ENCODE measurements at regions not wholly inside any gene's neighbourhood (a gene's known extent, or its start where the extent isn't known, plus 50 kb on each side); places are given as distances from the start of the nearest gene placed in this dataset.

- TF ChIP-seq POLR2AphosphoS5 (IDR thresholded peaks at IDR 0.05) (no peak), CTCF (IDR thresholded peaks at IDR 0.05) (no peak), EP300 (IDR thresholded peaks at IDR 0.05; ENCODE audit: low read depth) (no peak)
- in situ Hi-C loops (cut with MboI; ENCODE audit: low pct_ligation_motif_present in 1 of 4, low pct_unique_long_range_greater_than_20kb in 1 of 4, low sequenced_read_pairs in 3 of 4) = loop anchor here in 1 of 4 donors (25.0 kb wide), 1 partner anchor 112 kb away; no protein-coding TSS in a partner anchor
Observed at GRCh38 chr10:4174197-4174596, 389.2 kb upstream of the KLF6 start.

GRCh38 chr10:4170633-4171314 is 385.8 kb upstream of the KLF6 start:
- Histone ChIP-seq H3K4me3 (no peak overlapping the region), H3K27me3 (no peaks in the 10 kb centered on the region), H3K4me1 (no peaks in the 10 kb centered on the region), H3K27ac (no peak overlapping the region), H3K36me3 (no peaks in the 10 kb centered on the region), H3K9me3 (peaks cover 0 to 6% of the 10 kb centered on the region in 2 donors)
- in situ Hi-C loops (cut with MboI; ENCODE audit: low pct_ligation_motif_present in 1 of 4, low pct_unique_long_range_greater_than_20kb in 1 of 4, low sequenced_read_pairs in 3 of 4) (loop anchor here in 1 of 4 donors (25.0 kb wide), 1 partner anchor 108 kb away; no protein-coding TSS in a partner anchor), intact Hi-C loops (cut with DNase I; ENCODE audit: low total_unique reads) (no loop called here)
- WGBS, 2 donors (ENCODE audit: low coverage in 1 of 2) = 78 to 88% methylated on average over 2 to 6 of the region's 6 CpGs
- TF ChIP-seq POLR2AphosphoS5 (IDR thresholded peaks at IDR 0.05) (no peak), CTCF (IDR thresholded peaks at IDR 0.05) (no peak), POLR2A (IDR thresholded peaks at IDR 0.05) (no peak), EP300 (IDR thresholded peaks at IDR 0.05; ENCODE audit: low read depth) (no peak)
- DNase-seq = no peak

More at GRCh38 chr10:4174197-4174596, 389.2 kb upstream of the KLF6 start:
- Histone ChIP-seq H3K9me3 (peaks cover 0 to 6% of the 10 kb centered on the region in 2 donors), H3K27ac (no peak overlapping the region), H3K36me3 (no peaks in the 10 kb centered on the region), H3K4me3 (no peak overlapping the region), H3K4me1 (no peaks in the 10 kb centered on the region), H3K27me3 (no peaks in the 10 kb centered on the region)
- DNase-seq = no peak
- WGBS, 2 donors (ENCODE audit: low coverage in 1 of 2) = 94 to 99% methylated on average over 8 to 9 of the region's 9 CpGs
- intact Hi-C loops (cut with DNase I; ENCODE audit: low total_unique reads) = no loop called here

GRCh38 chr10:4170181-4170580 is 385.2 kb upstream of the KLF6 start:
- DNase-seq = no peak
- in situ Hi-C loops (cut with MboI; ENCODE audit: low pct_ligation_motif_present in 1 of 4, low pct_unique_long_range_greater_than_20kb in 1 of 4, low sequenced_read_pairs in 3 of 4) = loop anchor here in 1 of 4 donors (25.0 kb wide), 1 partner anchor 108 kb away; no protein-coding TSS in a partner anchor
- 84 to 88% methylated on average over 2 of the region's 2 CpGs for WGBS, 2 donors (ENCODE audit: low coverage in 1 of 2)
- Histone ChIP-seq H3K9me3 (peaks cover 0 to 6% of the 10 kb centered on the region in 2 donors), H3K4me1 (no peaks in the 10 kb centered on the region), H3K27me3 (no peaks in the 10 kb centered on the region), H3K4me3 (no peak overlapping the region), H3K36me3 (no peaks in the 10 kb centered on the region), H3K27ac (no peak overlapping the region)
- intact Hi-C loops (cut with DNase I; ENCODE audit: low total_unique reads) = no loop called here
- TF ChIP-seq EP300 (IDR thresholded peaks at IDR 0.05; ENCODE audit: low read depth) = no peak
- TF ChIP-seq CTCF (IDR thresholded peaks at IDR 0.05) = no peak
- TF ChIP-seq POLR2A (IDR thresholded peaks at IDR 0.05) = no peak
- no peak for TF ChIP-seq POLR2AphosphoS5 (IDR thresholded peaks at IDR 0.05)

- intact Hi-C loops (cut with DNase I; ENCODE audit: low total_unique reads) = no loop called here
Observed at GRCh38 chr10:4169448-4169847, 384.4 kb upstream of the KLF6 start.

More at GRCh38 chr10:4169448-4169847, 384.4 kb upstream of the KLF6 start:
- Histone ChIP-seq H3K27ac (no peak overlapping the region), H3K27me3 (no peaks in the 10 kb centered on the region), H3K4me1 (no peaks in the 10 kb centered on the region), H3K36me3 (no peaks in the 10 kb centered on the region), H3K9me3 (peaks cover 0 to 6% of the 10 kb centered on the region in 2 donors), H3K4me3 (no peak overlapping the region)
- no peak for DNase-seq
- in situ Hi-C loops (cut with MboI; ENCODE audit: low pct_ligation_motif_present in 1 of 4, low pct_unique_long_range_greater_than_20kb in 1 of 4, low sequenced_read_pairs in 3 of 4) = loop anchor here in 1 of 4 donors (25.0 kb wide), 1 partner anchor 107 kb away; no protein-coding TSS in a partner anchor
- TF ChIP-seq POLR2AphosphoS5 (IDR thresholded peaks at IDR 0.05) (no peak), POLR2A (IDR thresholded peaks at IDR 0.05) (no peak)
- 89 to 100% methylated on average over 1 of the region's 1 CpG for WGBS, 2 donors (ENCODE audit: low coverage in 1 of 2)
